SK-N-SH (cell line): ENCODE measurements at regions not wholly inside any gene's neighbourhood (a gene's known extent, or its start where the extent isn't known, plus 50 kb on each side); places are given as distances from the start of the nearest gene placed in this dataset.

Experiments
- ELF1 ChIP-seq: IDR thresholded peaks from 2 replicates; pipeline ENCODE4 v1.4.0; 2012
- EP300 ChIP-seq, 2 experiments: IDR thresholded peaks; 2 replicates each; pipeline versions ENCODE4 v1.4.0 to v1.6.1; 2012; ENCODE audit warnings: borderline replicate concordance in 1 of 2, low read depth in 1 of 2, low read length in 1 of 2
- GABPA ChIP-seq: IDR thresholded peaks from 2 replicates; pipeline ENCODE4 v1.4.0; 2012; ENCODE audit warnings: low read depth, mild to moderate bottlenecking
- JUND ChIP-seq: IDR thresholded peaks from 2 replicates; pipeline ENCODE4 v1.4.0; 2012
- NRF1 ChIP-seq: IDR thresholded peaks from 2 replicates; pipeline ENCODE4 v1.6.1; 2012; ENCODE audit warnings: low read depth, mild to moderate bottlenecking, low read length
- RAD21 ChIP-seq: IDR thresholded peaks from 2 replicates; pipeline ENCODE4 v1.6.1; 2012; ENCODE audit warnings: mild to moderate bottlenecking, low read length
- RCOR1 ChIP-seq: fragments of 150-350 bp; IDR thresholded peaks from 2 replicates; pipeline ENCODE4 v1.6.1; 2017; ENCODE audit warnings: antibody characterized with exemption, low read length
- REST ChIP-seq: IDR thresholded peaks from 2 replicates; pipeline ENCODE4 v1.6.1; 2012; ENCODE audit warnings: mild to moderate bottlenecking, low read depth, low read length, moderate library complexity
- RFX5 ChIP-seq: IDR thresholded peaks from 2 replicates; pipeline ENCODE4 v1.6.1; 2012; ENCODE audit warnings: mild to moderate bottlenecking, improper control_type of control experiment, low read length
- SIN3A ChIP-seq: IDR thresholded peaks from 2 replicates; pipeline ENCODE4 v1.6.1; 2012; ENCODE audit warnings: low read depth, mild to moderate bottlenecking, low read length, moderate library complexity, borderline replicate concordance
- TAF1 ChIP-seq: IDR thresholded peaks from 2 replicates; pipeline ENCODE4 v1.6.1; 2012; ENCODE audit warnings: low read depth, mild to moderate bottlenecking, low read length, moderate library complexity, borderline replicate concordance
- YY1 ChIP-seq: IDR thresholded peaks from 2 replicates; pipeline ENCODE4 v1.4.0; 2012; ENCODE audit warnings: low read depth, mild to moderate bottlenecking
- TF ChIP-seq, protein P1 (sequence below): fragments of 200-600 bp; sonication (generic); IDR thresholded peaks from 2 replicates; pipeline ENCODE4 v1.6.1; 2017; ENCODE audit warnings: antibody characterized with exemption, mild to moderate bottlenecking, moderate library complexity
- TF ChIP-seq, protein P2 (sequence below): fragments of 150-350 bp; IDR thresholded peaks from 2 replicates; pipeline ENCODE4 v1.6.1; 2017; ENCODE audit warnings: antibody characterized with exemption, low read length, low read depth, borderline replicate concordance

DNA sequence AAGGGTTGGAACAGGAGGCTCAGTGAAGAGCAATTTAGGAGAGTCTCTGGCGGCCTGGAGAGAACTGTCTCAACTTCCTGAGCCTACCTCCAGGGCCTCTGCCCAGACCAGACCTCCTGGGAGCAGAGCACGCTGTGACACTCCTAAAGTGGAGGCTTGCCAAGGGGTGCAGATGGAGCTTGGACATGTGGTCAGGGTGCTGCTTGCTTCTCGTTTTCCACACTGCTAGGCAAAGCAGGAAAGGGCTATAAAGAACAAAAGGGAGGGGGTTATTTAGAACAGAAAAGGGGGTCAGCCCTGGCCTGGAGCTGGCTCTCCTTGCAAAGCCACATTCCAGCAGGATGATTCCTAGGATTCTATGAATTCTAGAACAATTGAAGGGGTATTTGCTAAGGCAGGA is 145.7 kb upstream of the GGTLC1 start:
- TF ChIP-seq YY1 (no peak), EP300 (IDR thresholded peaks at IDR 0.05; ENCODE audit: borderline replicate concordance in 1 of 2, low read depth in 1 of 2, low read length in 1 of 2) (no peak), RFX5 (no peak), TAF1 (no peak), SIN3A (no peak), RCOR1 (no peak), ELF1 (no peak), GABPA (no peak), NRF1 (no peak), REST (no peak), RAD21 (no peak), JUND (no peak)
- TF ChIP-seq, protein P1, sequence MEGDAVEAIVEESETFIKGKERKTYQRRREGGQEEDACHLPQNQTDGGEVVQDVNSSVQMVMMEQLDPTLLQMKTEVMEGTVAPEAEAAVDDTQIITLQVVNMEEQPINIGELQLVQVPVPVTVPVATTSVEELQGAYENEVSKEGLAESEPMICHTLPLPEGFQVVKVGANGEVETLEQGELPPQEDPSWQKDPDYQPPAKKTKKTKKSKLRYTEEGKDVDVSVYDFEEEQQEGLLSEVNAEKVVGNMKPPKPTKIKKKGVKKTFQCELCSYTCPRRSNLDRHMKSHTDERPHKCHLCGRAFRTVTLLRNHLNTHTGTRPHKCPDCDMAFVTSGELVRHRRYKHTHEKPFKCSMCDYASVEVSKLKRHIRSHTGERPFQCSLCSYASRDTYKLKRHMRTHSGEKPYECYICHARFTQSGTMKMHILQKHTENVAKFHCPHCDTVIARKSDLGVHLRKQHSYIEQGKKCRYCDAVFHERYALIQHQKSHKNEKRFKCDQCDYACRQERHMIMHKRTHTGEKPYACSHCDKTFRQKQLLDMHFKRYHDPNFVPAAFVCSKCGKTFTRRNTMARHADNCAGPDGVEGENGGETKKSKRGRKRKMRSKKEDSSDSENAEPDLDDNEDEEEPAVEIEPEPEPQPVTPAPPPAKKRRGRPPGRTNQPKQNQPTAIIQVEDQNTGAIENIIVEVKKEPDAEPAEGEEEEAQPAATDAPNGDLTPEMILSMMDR, result no peak
- TF ChIP-seq, protein P2, sequence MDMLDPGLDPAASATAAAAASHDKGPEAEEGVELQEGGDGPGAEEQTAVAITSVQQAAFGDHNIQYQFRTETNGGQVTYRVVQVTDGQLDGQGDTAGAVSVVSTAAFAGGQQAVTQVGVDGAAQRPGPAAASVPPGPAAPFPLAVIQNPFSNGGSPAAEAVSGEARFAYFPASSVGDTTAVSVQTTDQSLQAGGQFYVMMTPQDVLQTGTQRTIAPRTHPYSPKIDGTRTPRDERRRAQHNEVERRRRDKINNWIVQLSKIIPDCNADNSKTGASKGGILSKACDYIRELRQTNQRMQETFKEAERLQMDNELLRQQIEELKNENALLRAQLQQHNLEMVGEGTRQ, result no peak
